Mesendoderm (in vitro differentiated cells): ENCODE measurements at regions not wholly inside any gene's neighbourhood (a gene's known extent, or its start where the extent isn't known, plus 50 kb on each side); places are given as distances from the start of the nearest gene placed in this dataset.
A peak's percentile ranks its signal among the peaks of the same experiment; 100 is the strongest.
"Not testable (repeated sequence)": the region's sequence is repeated elsewhere in the genome, so short reads cannot be mapped to it uniquely, and the experiment has no call there.

ENCODE experiments used
- DNase-seq: peaks from one replicate; pipeline ENCODE4 v3.0.0; 2013
- H2AK5ac ChIP-seq: 2 replicates; pipeline ENCODE4 v1.6.1; 2013; ENCODE audit warnings: low read length, inconsistent platforms
- H2BK120ac ChIP-seq: 2 replicates; pipeline ENCODE4 v1.6.1; 2013; ENCODE audit warnings: low read depth, mild to moderate bottlenecking, low read length, moderate library complexity, mixed read lengths
- H2BK15ac ChIP-seq: replicated peaks from 2 replicates; pipeline ENCODE4 v1.6.1; 2013; ENCODE audit warnings: low read depth, mild to moderate bottlenecking, moderate library complexity
- H2BK5ac ChIP-seq: 2 replicates; pipeline ENCODE4 v1.6.1; 2013; ENCODE audit warnings: low read length, inconsistent platforms
- H3K18ac ChIP-seq: 2 replicates; pipeline ENCODE4 v1.6.1; 2013; ENCODE audit warnings: mild to moderate bottlenecking, low read length, mixed read lengths
- H3K23ac ChIP-seq: one replicate; pipeline ENCODE4 v1.6.1; 2013; ENCODE audit warnings: low read length
- H3K27ac ChIP-seq: 2 replicates; pipeline ENCODE4 v1.5.1; 2013; ENCODE audit warnings: low read depth, mild to moderate bottlenecking, inconsistent platforms, low read length, moderate library complexity
- H3K27me3 ChIP-seq: 2 replicates; pipeline ENCODE4 v1.6.1; 2013; ENCODE audit warnings: low read length, control low read depth, mild to moderate bottlenecking, inconsistent platforms; ENCODE audit not compliant: insufficient read depth, poor library complexity
- H3K36me3 ChIP-seq: 2 replicates; pipeline ENCODE4 v1.6.1; 2013; ENCODE audit warnings: low read length, inconsistent platforms; ENCODE audit not compliant: control insufficient read depth, insufficient read depth
- H3K4ac ChIP-seq: one replicate; pipeline ENCODE4 v1.6.1; 2013; ENCODE audit warnings: low read depth, mild to moderate bottlenecking, low read length, moderate library complexity
- H3K4me1 ChIP-seq: 2 replicates; pipeline ENCODE4 v1.6.1; 2013; ENCODE audit warnings: low read depth, low read length, inconsistent platforms; ENCODE audit not compliant: control insufficient read depth
- H3K4me2 ChIP-seq: 2 replicates; pipeline ENCODE4 v1.6.1; 2013; ENCODE audit warnings: low read length
- H3K4me3 ChIP-seq: 2 replicates; pipeline ENCODE4 v1.5.1; 2013; ENCODE audit warnings: mild to moderate bottlenecking, low read length
- H3K56ac ChIP-seq: one replicate; pipeline ENCODE4 v1.6.1; 2013; ENCODE audit warnings: low read length
- H3K79me1 ChIP-seq: 2 replicates; pipeline ENCODE4 v1.6.1; 2013; ENCODE audit warnings: low read length, inconsistent platforms
- H3K79me2 ChIP-seq: 2 replicates; pipeline ENCODE4 v1.6.1; 2013; ENCODE audit warnings: mild to moderate bottlenecking, low read length; ENCODE audit not compliant: control insufficient read depth, insufficient read depth
- H3K9ac ChIP-seq: 2 replicates; pipeline ENCODE4 v1.6.1; 2013; ENCODE audit warnings: low read length, inconsistent platforms
- H4K5ac ChIP-seq: one replicate; pipeline ENCODE4 v1.6.1; 2013; ENCODE audit warnings: low read length
- H4K8ac ChIP-seq: one replicate; pipeline ENCODE4 v1.6.1; 2013; ENCODE audit warnings: low read depth, mild to moderate bottlenecking, control low read depth, low read length, moderate library complexity
- WGBS: extraction: QIAGEN DNeasy Blood & Tissue Kit; methylation state at CpG from one replicate; pipeline ENCODE4 v1.1.7; 2013; ENCODE audit warnings: low lambda C conversion rate, missing lambda C conversion rate; ENCODE audit not compliant: insufficient coverage; ENCODE audit errors: extremely low coverage; 5-methylcytosine and 5-hydroxymethylcytosine counted together

DNA sequence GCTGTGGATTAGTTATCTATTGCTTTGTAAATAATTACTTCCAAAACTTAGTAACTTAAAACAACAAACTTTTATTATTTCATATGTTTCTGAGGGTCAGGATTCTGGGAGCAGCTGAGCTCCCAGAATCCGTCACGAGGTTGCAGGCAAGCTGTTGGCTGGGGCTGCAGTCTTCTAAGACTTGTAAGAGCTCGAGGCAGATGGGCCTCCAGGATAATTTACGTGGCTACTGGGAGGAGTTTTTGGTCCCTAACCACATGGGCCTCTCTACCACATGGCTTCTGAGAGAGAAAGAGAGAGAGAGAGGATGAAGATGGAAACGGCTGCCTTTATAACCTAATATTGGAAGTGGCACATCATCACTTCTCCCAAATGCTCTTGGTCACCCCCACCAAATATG is 64.9 kb upstream of the SULF2 start:
- Histone ChIP-seq H3K36me3 (no peaks in the 10 kb centered on the region), H2BK120ac (no peak overlapping the region), H3K4me2 (no peak overlapping the region), H4K8ac (no peak overlapping the region), H3K4me1 (no peaks in the 10 kb centered on the region), H3K79me1 (no peaks in the 10 kb centered on the region), H2BK5ac (no peak overlapping the region), H3K56ac (no peak overlapping the region), H2AK5ac (no peak overlapping the region), H3K4me3 (no peak overlapping the region), H3K27me3 (no peaks in the 10 kb centered on the region), H3K23ac (no peak overlapping the region), H3K79me2 (no peaks in the 10 kb centered on the region), H3K4ac (no peak overlapping the region), H3K9ac (no peak overlapping the region), H3K27ac (no peak overlapping the region), H3K18ac (no peak overlapping the region), H2BK15ac (no peak overlapping the region), H4K5ac (no peak overlapping the region)
- WGBS: no CpG with 5 or more reads among the region's 5 CpGs
- no peak for DNase-seq

DNA sequence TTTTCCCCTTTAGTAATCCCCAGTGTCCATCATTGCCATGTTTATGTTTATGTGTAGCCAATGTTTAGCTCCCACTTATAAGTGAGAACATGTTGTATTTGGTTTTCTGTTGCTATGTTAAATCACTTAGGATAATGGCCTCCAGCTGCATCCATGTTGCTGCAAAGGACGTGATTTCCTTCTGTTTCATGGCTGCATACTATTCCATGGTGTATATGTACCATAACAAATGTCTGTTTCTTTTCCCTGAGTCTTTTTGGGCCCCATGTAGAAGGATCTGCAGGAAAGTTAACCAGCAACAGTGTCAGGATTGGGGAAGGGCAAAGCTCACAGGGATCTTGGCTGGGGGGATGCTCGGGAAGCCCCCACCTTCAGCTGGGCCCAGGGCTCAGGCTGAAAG is 64.3 kb upstream of the SULF2 start:
- WGBS: no CpG with 5 or more reads among the region's 2 CpGs
- no peak overlapping the region for H3K56ac ChIP-seq
- no peak for DNase-seq

DNA sequence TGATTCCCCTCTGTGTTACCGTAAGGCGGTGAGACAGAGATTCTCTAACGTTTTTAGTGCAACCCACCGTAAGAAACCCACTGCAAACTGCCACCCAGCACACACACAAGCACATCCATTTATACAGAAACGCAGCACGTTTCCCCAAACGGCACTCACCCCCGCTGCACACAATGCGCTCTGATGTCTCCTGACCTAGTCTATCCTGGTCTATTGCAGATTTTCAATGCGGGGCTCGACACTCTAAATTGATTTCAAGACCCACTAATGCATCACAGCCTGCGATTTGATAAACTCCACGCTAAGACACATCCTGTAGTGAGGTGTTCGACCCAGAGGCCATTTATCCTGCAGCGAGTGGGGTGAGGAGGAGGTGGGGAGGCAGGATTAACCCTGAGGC is 63.7 kb upstream of the SULF2 start:
- Histone ChIP-seq H3K79me1 (no peaks in the 10 kb centered on the region), H2BK5ac (no peak overlapping the region), H2BK120ac (no peak overlapping the region), H3K36me3 (no peaks in the 10 kb centered on the region), H3K23ac (no peak overlapping the region), H3K18ac (no peak overlapping the region), H4K8ac (no peak overlapping the region), H3K79me2 (no peaks in the 10 kb centered on the region), H3K4me3 (no peak overlapping the region), H2BK15ac (no peak overlapping the region), H3K56ac (no peak overlapping the region), H3K4me2 (no peak overlapping the region), H3K27me3 (no peaks in the 10 kb centered on the region), H3K9ac (no peak overlapping the region), H4K5ac (no peak overlapping the region), H3K4ac (no peak overlapping the region), H3K4me1 (no peaks in the 10 kb centered on the region), H2AK5ac (no peak overlapping the region), H3K27ac (no peak overlapping the region)
- DNase-seq: no peak
- no CpG with 5 or more reads among the region's 15 CpGs for WGBS

More for the DNA sequence above, 64.3 kb upstream of the SULF2 start:
- H3K79me1 ChIP-seq: no peaks in the 10 kb centered on the region
- H3K4me1 ChIP-seq: no peaks in the 10 kb centered on the region
- no peak overlapping the region for H3K27ac ChIP-seq
- no peak overlapping the region for H4K5ac ChIP-seq
- H2AK5ac ChIP-seq: no peak overlapping the region
- H2BK120ac ChIP-seq: no peak overlapping the region
- no peak overlapping the region for H3K4ac ChIP-seq
- no peak overlapping the region for H3K18ac ChIP-seq
- H3K9ac ChIP-seq: no peak overlapping the region
- H3K79me2 ChIP-seq: no peaks in the 10 kb centered on the region
- H3K4me2 ChIP-seq: no peak overlapping the region
- H2BK15ac ChIP-seq: no peak overlapping the region
- no peak overlapping the region for H2BK5ac ChIP-seq
- no peak overlapping the region for H3K4me3 ChIP-seq
- H3K36me3 ChIP-seq: no peaks in the 10 kb centered on the region
- H3K27me3 ChIP-seq: no peaks in the 10 kb centered on the region
- no peak overlapping the region for H4K8ac ChIP-seq
- no peak overlapping the region for H3K23ac ChIP-seq

DNA sequence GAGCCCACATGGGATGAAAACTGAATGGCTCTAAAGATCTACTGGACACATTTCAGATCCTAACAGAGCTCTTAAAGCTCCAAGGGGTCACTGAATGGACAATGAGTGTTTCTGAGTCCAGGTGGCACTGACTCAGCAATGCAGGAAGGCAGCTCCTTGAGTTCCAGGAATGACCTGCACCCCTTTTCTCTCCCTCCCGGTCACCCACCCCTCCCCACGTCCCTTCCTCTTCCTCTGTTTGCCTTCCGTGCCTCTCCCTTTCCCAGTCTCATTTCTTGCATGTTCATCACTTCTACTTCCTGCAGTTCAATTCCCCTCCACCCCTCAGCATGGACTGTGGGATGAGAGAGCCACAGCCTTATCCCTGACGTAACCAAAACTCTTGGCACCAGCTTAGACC is 63.3 kb upstream of the SULF2 start:
- H3K27ac ChIP-seq: not testable (repeated sequence)

DNA sequence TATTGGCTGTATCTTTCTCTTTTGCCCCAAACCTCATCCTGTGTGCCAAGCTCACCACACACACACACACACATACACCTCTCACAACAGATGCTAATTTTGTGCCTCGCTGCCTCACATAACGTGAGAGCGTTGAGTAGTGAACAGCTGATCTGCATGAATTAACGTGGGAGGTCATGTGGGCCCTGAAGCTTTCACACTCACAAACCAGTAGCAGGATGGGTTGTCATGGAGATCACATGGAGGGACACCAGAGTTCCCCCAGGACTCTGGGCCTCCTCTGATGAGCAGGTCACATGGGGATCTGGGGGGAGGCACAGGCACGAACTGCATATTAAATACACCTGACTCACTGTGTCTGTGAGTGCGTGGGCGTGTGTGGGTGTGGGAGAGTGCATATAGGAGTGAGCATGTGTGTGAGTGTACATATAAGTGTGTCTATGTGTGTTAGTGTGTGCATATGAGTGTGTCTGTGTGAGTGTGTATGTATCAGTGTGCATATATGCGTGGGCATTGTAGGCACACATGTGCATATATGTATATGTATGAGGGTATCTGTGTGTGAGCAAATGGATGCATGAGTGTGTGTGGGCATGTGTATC is 62.7 kb upstream of the SULF2 start:
- no peak overlapping the region for H2AK5ac ChIP-seq
- H3K79me1 ChIP-seq: no peaks in the 10 kb centered on the region
- no peak overlapping the region for H2BK120ac ChIP-seq
- H3K27ac ChIP-seq: no peak overlapping the region
- no peak overlapping the region for H3K4me3 ChIP-seq
- H3K79me2 ChIP-seq: no peaks in the 10 kb centered on the region
- H3K56ac ChIP-seq: no peak overlapping the region
- no peak overlapping the region for H4K5ac ChIP-seq
- H3K18ac ChIP-seq: no peak overlapping the region
- no peak overlapping the region for H2BK15ac ChIP-seq
- H3K4me1 ChIP-seq: no peaks in the 10 kb centered on the region
- DNase-seq: peak; percentile 23
- no peak overlapping the region for H3K4me2 ChIP-seq
- WGBS: no CpG with 5 or more reads among the region's 8 CpGs
- no peak overlapping the region for H4K8ac ChIP-seq
- H3K27me3 ChIP-seq: no peaks in the 10 kb centered on the region
- no peak overlapping the region for H3K4ac ChIP-seq
- no peaks in the 10 kb centered on the region for H3K36me3 ChIP-seq
- no peak overlapping the region for H3K9ac ChIP-seq
- no peak overlapping the region for H2BK5ac ChIP-seq
- H3K23ac ChIP-seq: no peak overlapping the region

More for the DNA sequence above, 63.3 kb upstream of the SULF2 start:
- H3K9ac ChIP-seq, H3K18ac ChIP-seq, H4K8ac ChIP-seq, H3K56ac ChIP-seq, H3K79me1 ChIP-seq, H3K4me1 ChIP-seq, H4K5ac ChIP-seq, H3K27me3 ChIP-seq, H3K4ac ChIP-seq, H3K4me3 ChIP-seq, H2BK5ac ChIP-seq, H3K79me2 ChIP-seq, H3K23ac ChIP-seq, H2AK5ac ChIP-seq, H3K4me2 ChIP-seq, H2BK15ac ChIP-seq, H2BK120ac ChIP-seq, H3K36me3 ChIP-seq, DNase-seq: not testable (repeated sequence)
- WGBS: no CpG with 5 or more reads among the region's 4 CpGs

DNA sequence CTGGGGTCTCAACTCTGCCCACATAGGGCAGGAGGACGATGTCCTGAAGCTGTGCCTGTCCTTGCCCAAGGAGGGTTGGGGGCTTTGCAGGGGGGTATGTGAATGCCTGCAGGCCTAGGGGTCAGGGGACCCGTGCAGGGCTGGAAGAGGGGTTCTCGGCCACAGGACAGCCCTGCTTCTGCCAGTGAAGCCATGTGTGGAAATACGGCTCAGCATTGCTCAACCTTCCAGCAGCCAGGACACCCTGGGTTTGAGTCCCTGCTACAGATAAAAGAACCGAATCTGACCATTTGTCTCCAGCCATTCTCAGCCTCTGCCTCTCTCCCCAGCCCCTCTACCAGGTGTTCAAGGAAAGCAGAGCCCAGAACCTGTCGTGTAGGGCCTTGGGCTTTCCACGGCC is 61.9 kb upstream of the SULF2 start:
- H3K36me3 ChIP-seq, H2AK5ac ChIP-seq, H3K4me1 ChIP-seq, DNase-seq, H3K4me2 ChIP-seq, H3K9ac ChIP-seq, H2BK15ac ChIP-seq, H3K18ac ChIP-seq, H3K4ac ChIP-seq, H2BK120ac ChIP-seq, H4K5ac ChIP-seq, H3K4me3 ChIP-seq, H3K23ac ChIP-seq, H3K79me1 ChIP-seq, H2BK5ac ChIP-seq, H3K56ac ChIP-seq, H3K27ac ChIP-seq, H4K8ac ChIP-seq, H3K79me2 ChIP-seq, H3K27me3 ChIP-seq: not testable (repeated sequence)
- WGBS: no CpG with 5 or more reads among the region's 7 CpGs
